IMR-90 (cell line): ENCODE measurements at regions not wholly inside any gene's neighbourhood (a gene's known extent, or its start where the extent isn't known, plus 50 kb on each side); places are given as distances from the start of the nearest gene placed in this dataset.

ENCODE experiments used
- ATAC-seq: fragments of 200-7000 bp; cut with Tn5 transposase; 2 replicates; pipeline ENCODE4 v1.9.1; 2020; ENCODE audit warnings: low read depth, mild to moderate bottlenecking, moderate library complexity
- BruUV-seq: library from RNA; stranded (reverse); fragments of 400-500 nt; replicated peaks from 2 replicates; lab custom pipeline; 2021; lab: Mats Ljungman, UMichigan
- CTCF ChIA-PET: fragments of 300-600 bp; formaldehyde crosslinking; extraction: SDS; loops from one replicate; lab custom pipeline; 2021; ENCODE audit warnings: antibody characterized with exemption; lab: Yijun Ruan, JAX
- POLR2A ChIA-PET: fragments of 300-600 bp; sonication (Branson Sonifier 250); formaldehyde crosslinking; loops from one replicate; lab custom pipeline; 2022; ENCODE audit warnings: antibody characterized with exemption; ENCODE audit not compliant: unreplicated experiment; lab: Charles Lee
- DNase-seq: peaks from one replicate; pipeline ENCODE4 v3.0.0; 2013
- H2AFZ ChIP-seq: replicated peaks from 2 replicates; pipeline ENCODE3; 2013; ENCODE audit warnings: low read length, mild to moderate bottlenecking; ENCODE audit not compliant: poor library complexity
- H2AK5ac ChIP-seq: 2 replicates; pipeline ENCODE4 v1.6.1; 2013; ENCODE audit warnings: low read depth, low read length, inconsistent platforms
- H2AK9ac ChIP-seq: replicated peaks from 2 replicates; pipeline ENCODE3; 2013; ENCODE audit warnings: mild to moderate bottlenecking, low read depth, low read length, moderate library complexity; ENCODE audit not compliant: poor library complexity
- H2BK120ac ChIP-seq: 2 replicates; pipeline ENCODE4 v1.6.1; 2013; ENCODE audit warnings: low read depth, low read length, inconsistent platforms
- H2BK15ac ChIP-seq: 3 replicates; pipeline ENCODE4 v1.6.1; 2013; ENCODE audit warnings: low read depth, low read length, inconsistent platforms
- H2BK20ac ChIP-seq: 2 replicates; pipeline ENCODE4 v1.6.1; 2013; ENCODE audit warnings: low read depth, mild to moderate bottlenecking, inconsistent platforms, low read length, moderate library complexity
- H2BK5ac ChIP-seq: 2 replicates; pipeline ENCODE4 v1.6.1; 2013; ENCODE audit warnings: mild to moderate bottlenecking, low read depth, low read length, inconsistent platforms; ENCODE audit not compliant: poor library complexity, severe bottlenecking
- H3K14ac ChIP-seq: replicated peaks from 2 replicates; pipeline ENCODE4 v1.6.1; 2013; ENCODE audit warnings: low read depth, low read length, inconsistent platforms
- H3K18ac ChIP-seq: 2 replicates; pipeline ENCODE4 v1.6.1; 2013; ENCODE audit warnings: low read depth, low read length, control low read depth
- H3K23ac ChIP-seq: 2 replicates; pipeline ENCODE4 v1.6.1; 2013; ENCODE audit warnings: low read depth, low read length, inconsistent platforms
- H3K27ac ChIP-seq: 2 replicates; pipeline ENCODE4 v1.5.1; 2013; ENCODE audit warnings: mild to moderate bottlenecking, control low read depth, low read length; ENCODE audit not compliant: insufficient read depth
- H3K27me3 ChIP-seq: 2 replicates; pipeline ENCODE4 v1.6.1; 2013; ENCODE audit warnings: low read length; ENCODE audit not compliant: control insufficient read depth, insufficient read depth
- H3K36me3 ChIP-seq: 2 replicates; pipeline ENCODE4 v1.6.1; 2013; ENCODE audit warnings: low read length, mixed read lengths; ENCODE audit not compliant: control insufficient read depth, insufficient read depth
- H3K4ac ChIP-seq: 2 replicates; pipeline ENCODE4 v1.6.1; 2013; ENCODE audit warnings: low read depth, low read length, inconsistent platforms
- H3K4me1 ChIP-seq: 2 replicates; pipeline ENCODE4 v1.6.1; 2013; ENCODE audit warnings: low read length, mixed read lengths; ENCODE audit not compliant: control insufficient read depth, insufficient read depth
- H3K4me2 ChIP-seq: 2 replicates; pipeline ENCODE4 v1.6.1; 2013; ENCODE audit warnings: low read depth, mild to moderate bottlenecking, control low read depth, low read length, moderate library complexity
- H3K4me3 ChIP-seq: 2 replicates; pipeline ENCODE4 v1.5.1; 2013; ENCODE audit warnings: low read depth, mild to moderate bottlenecking, control low read depth, low read length, moderate library complexity; ENCODE audit not compliant: insufficient read depth
- H3K56ac ChIP-seq: 2 replicates; pipeline ENCODE4 v1.6.1; 2013; ENCODE audit warnings: low read length, inconsistent platforms; ENCODE audit not compliant: insufficient read depth; ENCODE audit errors: extremely low read depth
- H3K79me1 ChIP-seq, 2 experiments: 2 replicates each; pipeline ENCODE4 v1.6.1; 2013; ENCODE audit warnings: low read length in 2 of 2, inconsistent platforms in 1 of 2, low read depth in 1 of 2
- H3K9ac ChIP-seq: 2 replicates; pipeline ENCODE4 v1.6.1; 2013; ENCODE audit warnings: low read depth, low read length, control low read depth
- H3K9me1 ChIP-seq: 2 replicates; pipeline ENCODE4 v1.6.1; 2013; ENCODE audit warnings: low read length, inconsistent platforms; ENCODE audit not compliant: insufficient read depth
- H3K9me3 ChIP-seq: 2 replicates; pipeline ENCODE4 v1.6.1; 2013; ENCODE audit warnings: low read length; ENCODE audit not compliant: control insufficient read depth, insufficient read depth
- H4K20me1 ChIP-seq: 2 replicates; pipeline ENCODE4 v1.6.1; 2013; ENCODE audit warnings: low read length, inconsistent platforms; ENCODE audit not compliant: insufficient read depth
- H4K5ac ChIP-seq: 2 replicates; pipeline ENCODE4 v1.6.1; 2013; ENCODE audit warnings: mild to moderate bottlenecking, low read depth, low read length, control low read depth
- H4K8ac ChIP-seq, 2 experiments: 2 replicates each; pipeline ENCODE4 v1.6.1; 2013; ENCODE audit warnings: low read depth in 2 of 2, low read length in 2 of 2, control low read depth in 1 of 2, inconsistent platforms in 1 of 2
- H4K91ac ChIP-seq: 2 replicates; pipeline ENCODE4 v1.6.1; 2013; ENCODE audit warnings: low read depth, low read length, inconsistent platforms; ENCODE audit not compliant: insufficient read depth
- BHLHE40 ChIP-seq: fragments of 150-350 bp; IDR thresholded peaks from 2 replicates; pipeline ENCODE4 v1.6.1; 2016; ENCODE audit warnings: mild to moderate bottlenecking, low read depth, low read length
- CEBPB ChIP-seq: IDR thresholded peaks from 2 replicates; pipeline ENCODE4 v1.6.1; 2012; ENCODE audit warnings: low read depth, low read length, improper control_type of control experiment
- CHD1 ChIP-seq: IDR thresholded peaks from 2 replicates; pipeline ENCODE4 v1.6.1; 2012; ENCODE audit warnings: low read depth, low read length, improper control_type of control experiment
- FOS ChIP-seq: fragments of 150-350 bp; IDR thresholded peaks from 2 replicates; pipeline ENCODE4 v1.6.1; 2016; ENCODE audit warnings: low read depth, low read length
- MAFK ChIP-seq: IDR thresholded peaks from 2 replicates; pipeline ENCODE4 v1.6.1; 2012; ENCODE audit warnings: low read depth, low read length, improper control_type of control experiment
- MAZ ChIP-seq: IDR thresholded peaks from 2 replicates; pipeline ENCODE4 v1.6.1; 2012; ENCODE audit warnings: low read depth, mild to moderate bottlenecking, low read length, improper control_type of control experiment, moderate library complexity, borderline replicate concordance
- MXI1 ChIP-seq: IDR thresholded peaks from 2 replicates; pipeline ENCODE4 v1.6.1; 2012; ENCODE audit warnings: low read depth, mild to moderate bottlenecking, low read length, moderate library complexity, borderline replicate concordance
- NFE2L2 ChIP-seq: fragments of 150-350 bp; IDR thresholded peaks from 2 replicates; pipeline ENCODE4 v1.6.1; 2016; ENCODE audit warnings: low read depth, mild to moderate bottlenecking, low read length
- POLR2A ChIP-seq: IDR thresholded peaks from 2 replicates; pipeline ENCODE4 v1.6.1; 2012; ENCODE audit warnings: mild to moderate bottlenecking, low read depth, low read length
- RAD21 ChIP-seq: IDR thresholded peaks from 2 replicates; pipeline ENCODE4 v1.6.1; 2012; ENCODE audit warnings: low read length, improper control_type of control experiment
- RCOR1 ChIP-seq: IDR thresholded peaks from 2 replicates; pipeline ENCODE4 v1.6.1; 2012; ENCODE audit warnings: mild to moderate bottlenecking, low read length, improper control_type of control experiment; ENCODE audit not compliant: insufficient replicate concordance
- RFX5 ChIP-seq: IDR thresholded peaks from 2 replicates; pipeline ENCODE4 v1.8.0; 2012; ENCODE audit warnings: low read depth, mild to moderate bottlenecking, low read length, moderate library complexity
- SMC3 ChIP-seq: fragments of 150-350 bp; IDR thresholded peaks from 2 replicates; pipeline ENCODE4 v1.6.1; 2016; ENCODE audit warnings: low read depth, mild to moderate bottlenecking, antibody characterized with exemption, low read length, moderate library complexity
- WGBS, 2 experiments: methylation state at CpG; one replicate each; pipeline versions ENCODE4 v1.1.5 to v1.1.7; 2013; ENCODE audit warnings: missing lambda C conversion rate in 2 of 2; ENCODE audit not compliant: insufficient read length in 1 of 2; ENCODE audit errors: extremely low coverage in 2 of 2; 5-methylcytosine and 5-hydroxymethylcytosine counted together
- dilution Hi-C: fragments of 300-500 bp; cut with HindIII; formaldehyde crosslinking; loops from one replicate; pipeline ENCODE4 v1.14.3; 2018; ENCODE audit warnings: low sequenced_read_pairs; ENCODE audit not compliant: unreplicated experiment
- in situ Hi-C: fragments of 300-500 bp; cut with MboI; formaldehyde crosslinking; loops from 3 replicates; pipeline ENCODE4 v1.14.3; 2019; ENCODE audit warnings: low sequenced_read_pairs, inconsistent platforms, mixed read lengths
- intact Hi-C: fragments of 100-400 bp; cut with micrococcal nuclease; formaldehyde crosslinking; loops from 2 replicates; pipeline ENCODE4 v1.10.0; 2022
- TF ChIP-seq, protein P1 (sequence below): fragments of 150-350 bp; IDR thresholded peaks from 2 replicates; pipeline ENCODE4 v1.6.1; 2016; ENCODE audit warnings: low read depth, mild to moderate bottlenecking, low read length, moderate library complexity, borderline replicate concordance
- TF ChIP-seq, protein P2 (sequence below): conservative IDR thresholded peaks from 2 replicates; pipeline ENCODE4 v1.5.1; 2012; ENCODE audit warnings: mild to moderate bottlenecking, low read depth, low read length, improper control_type of control experiment
- TF ChIP-seq, protein P3 (sequence below): fragments of 150-350 bp; IDR thresholded peaks from 2 replicates; pipeline ENCODE4 v1.6.1; 2017; ENCODE audit warnings: mild to moderate bottlenecking, antibody characterized with exemption, low read length, low read depth

DNA sequence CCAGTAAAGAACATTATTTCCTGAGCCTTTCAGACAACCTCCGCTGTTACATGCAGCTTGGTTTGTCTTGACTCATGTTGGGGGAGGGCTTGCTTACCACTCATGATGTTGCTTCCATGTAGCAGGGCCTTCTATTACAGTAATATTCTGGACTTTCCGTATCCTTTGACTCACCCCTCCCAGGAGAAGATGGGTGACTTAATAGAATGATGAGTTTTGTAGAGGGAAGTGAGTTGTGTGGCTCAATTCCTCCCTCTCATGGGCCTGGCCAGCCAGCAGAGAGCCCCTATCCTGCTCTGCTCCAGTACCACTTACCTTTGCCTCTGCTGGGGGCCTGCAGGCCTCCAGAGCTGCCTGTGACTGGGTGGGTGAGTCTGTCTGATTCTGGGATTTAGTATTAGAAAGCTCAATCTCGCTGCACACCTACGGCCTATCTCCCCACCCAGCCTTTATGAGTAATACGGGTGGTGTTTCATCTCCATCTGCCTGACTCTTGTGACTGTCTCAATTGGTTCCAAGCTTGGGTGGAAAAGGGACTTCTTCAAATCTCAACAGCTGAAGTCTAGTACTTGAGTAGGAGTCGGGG is 52.6 kb upstream of the KLF9 start:
- POLR2A ChIA-PET, result no interaction called here
- Histone ChIP-seq H3K23ac (no peak overlapping the region), H3K9me3 (no peaks in the 10 kb centered on the region), H3K14ac (peak overlapping the region; percentile 33; the same call in 1 of the 2 replicates), H4K5ac (no peak overlapping the region), H2AK9ac (no peak overlapping the region), H3K79me1 (no peaks in the 10 kb centered on the region), H4K91ac (no peak overlapping the region; the same call in 1 of the 2 replicates), H3K18ac (no peak overlapping the region), H3K27me3 (no peaks in the 10 kb centered on the region), H3K36me3 (no peaks in the 10 kb centered on the region), H4K8ac (peak overlapping the region in 1 of 2 experiments; percentile 67; a peak in 2 of 4 replicates), H2AK5ac (no peak overlapping the region), H3K9ac (no peak overlapping the region), H3K56ac (no peak overlapping the region), H2BK20ac (peak overlapping the region; percentile 34; the same call in 1 of the 2 replicates), H3K4me2 (no peak overlapping the region), H3K9me1 (peaks cover 13% of the 10 kb centered on the region), H4K20me1 (no peaks in the 10 kb centered on the region), H3K4ac (peak overlapping the region; percentile 51), H2BK120ac (peak overlapping the region; percentile 47; the same call in 1 of the 2 replicates), H2BK15ac (peak overlapping the region; percentile 33; the same call in 2 of the 3 replicates), H2BK5ac (peak overlapping the region; percentile 59), H3K27ac (no peak overlapping the region), H3K4me3 (no peak overlapping the region), H2AFZ (peak overlapping the region; percentile 72), H3K4me1 (peaks cover 6% of the 10 kb centered on the region)
- ATAC-seq (peak; percentile 64), DNase-seq (peak; percentile 92)
- dilution Hi-C loops, result no loop called here
- intact Hi-C loops, result no loop called here
- no TSS peak for BruUV-seq
- TF ChIP-seq MAFK (no peak), MXI1 (no peak), MAZ (0 out of 2 replicates have a peak, but pooled peaks have one; percentile 9), NFE2L2 (no peak), RCOR1 (no peak), POLR2A (no peak), FOS (no peak), BHLHE40 (no peak), CEBPB (peak; percentile 31; the same call in 1 of the 2 replicates), SMC3 (peak; percentile 12; the same call in 1 of the 2 replicates), RAD21 (peak; percentile 30), CHD1 (no peak), RFX5 (no peak)
- TF ChIP-seq, protein P1, sequence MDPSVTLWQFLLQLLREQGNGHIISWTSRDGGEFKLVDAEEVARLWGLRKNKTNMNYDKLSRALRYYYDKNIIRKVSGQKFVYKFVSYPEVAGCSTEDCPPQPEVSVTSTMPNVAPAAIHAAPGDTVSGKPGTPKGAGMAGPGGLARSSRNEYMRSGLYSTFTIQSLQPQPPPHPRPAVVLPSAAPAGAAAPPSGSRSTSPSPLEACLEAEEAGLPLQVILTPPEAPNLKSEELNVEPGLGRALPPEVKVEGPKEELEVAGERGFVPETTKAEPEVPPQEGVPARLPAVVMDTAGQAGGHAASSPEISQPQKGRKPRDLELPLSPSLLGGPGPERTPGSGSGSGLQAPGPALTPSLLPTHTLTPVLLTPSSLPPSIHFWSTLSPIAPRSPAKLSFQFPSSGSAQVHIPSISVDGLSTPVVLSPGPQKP, result no peak
- TF ChIP-seq, protein P2, sequence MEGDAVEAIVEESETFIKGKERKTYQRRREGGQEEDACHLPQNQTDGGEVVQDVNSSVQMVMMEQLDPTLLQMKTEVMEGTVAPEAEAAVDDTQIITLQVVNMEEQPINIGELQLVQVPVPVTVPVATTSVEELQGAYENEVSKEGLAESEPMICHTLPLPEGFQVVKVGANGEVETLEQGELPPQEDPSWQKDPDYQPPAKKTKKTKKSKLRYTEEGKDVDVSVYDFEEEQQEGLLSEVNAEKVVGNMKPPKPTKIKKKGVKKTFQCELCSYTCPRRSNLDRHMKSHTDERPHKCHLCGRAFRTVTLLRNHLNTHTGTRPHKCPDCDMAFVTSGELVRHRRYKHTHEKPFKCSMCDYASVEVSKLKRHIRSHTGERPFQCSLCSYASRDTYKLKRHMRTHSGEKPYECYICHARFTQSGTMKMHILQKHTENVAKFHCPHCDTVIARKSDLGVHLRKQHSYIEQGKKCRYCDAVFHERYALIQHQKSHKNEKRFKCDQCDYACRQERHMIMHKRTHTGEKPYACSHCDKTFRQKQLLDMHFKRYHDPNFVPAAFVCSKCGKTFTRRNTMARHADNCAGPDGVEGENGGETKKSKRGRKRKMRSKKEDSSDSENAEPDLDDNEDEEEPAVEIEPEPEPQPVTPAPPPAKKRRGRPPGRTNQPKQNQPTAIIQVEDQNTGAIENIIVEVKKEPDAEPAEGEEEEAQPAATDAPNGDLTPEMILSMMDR, result no peak
- TF ChIP-seq, protein P3, sequence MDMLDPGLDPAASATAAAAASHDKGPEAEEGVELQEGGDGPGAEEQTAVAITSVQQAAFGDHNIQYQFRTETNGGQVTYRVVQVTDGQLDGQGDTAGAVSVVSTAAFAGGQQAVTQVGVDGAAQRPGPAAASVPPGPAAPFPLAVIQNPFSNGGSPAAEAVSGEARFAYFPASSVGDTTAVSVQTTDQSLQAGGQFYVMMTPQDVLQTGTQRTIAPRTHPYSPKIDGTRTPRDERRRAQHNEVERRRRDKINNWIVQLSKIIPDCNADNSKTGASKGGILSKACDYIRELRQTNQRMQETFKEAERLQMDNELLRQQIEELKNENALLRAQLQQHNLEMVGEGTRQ, result no peak
- CTCF ChIA-PET, result no interaction called here
- no CpG with 5 or more reads among the region's 6 CpGs for WGBS, 2 experiments
- in situ Hi-C loops, result no loop called here
